Smooth muscle cell (in vitro differentiated cells): ENCODE measurements at regions not wholly inside any gene's neighbourhood (a gene's known extent, or its start where the extent isn't known, plus 50 kb on each side); places are given as distances from the start of the nearest gene placed in this dataset.

Source experiments
- DNase-seq: peaks from one replicate; lab custom pipeline; 2025; ENCODE audit not compliant: unreplicated experiment; lab: John Stamatoyannopoulos, UW
- H2AFZ ChIP-seq: fragments of 200-600 bp; sonication (generic); 2 replicates; pipeline ENCODE4 v1.6.0; 2016; ENCODE audit warnings: antibody characterized with exemption, low read depth, mild to moderate bottlenecking
- H3F3A ChIP-seq: fragments of 200-600 bp; sonication (generic); 2 replicates; pipeline ENCODE4 v1.6.0; 2017; ENCODE audit warnings: antibody characterized with exemption, low read depth
- H3K27ac ChIP-seq: fragments of 200-600 bp; sonication (generic); 2 replicates; pipeline ENCODE4 v1.5.1; 2016; ENCODE audit warnings: low read depth, mild to moderate bottlenecking
- H3K27me3 ChIP-seq: fragments of 200-600 bp; sonication (generic); 2 replicates; pipeline ENCODE4 v1.6.1; 2016; ENCODE audit warnings: low read depth, mild to moderate bottlenecking
- H3K36me3 ChIP-seq: fragments of 200-600 bp; sonication (generic); 2 replicates; pipeline ENCODE4 v1.5.1; 2016; ENCODE audit warnings: low read depth
- H3K4me1 ChIP-seq: fragments of 200-600 bp; sonication (generic); 2 replicates; pipeline ENCODE4 v1.5.1; 2016; ENCODE audit warnings: low read depth
- H3K4me2 ChIP-seq: fragments of 200-600 bp; sonication (generic); 2 replicates; pipeline ENCODE4 v1.6.0; 2016; ENCODE audit warnings: mild to moderate bottlenecking
- H3K4me3 ChIP-seq: fragments of 200-600 bp; sonication (generic); 2 replicates; pipeline ENCODE4 v1.5.1; 2016; ENCODE audit warnings: mild to moderate bottlenecking
- H3K79me2 ChIP-seq: fragments of 200-600 bp; sonication (generic); 2 replicates; pipeline ENCODE4 v1.6.0; 2016; ENCODE audit warnings: low read depth, mild to moderate bottlenecking
- H3K9ac ChIP-seq: fragments of 200-600 bp; sonication (generic); 2 replicates; pipeline ENCODE4 v1.6.0; 2016; ENCODE audit warnings: low read depth
- H3K9me3 ChIP-seq: fragments of 200-600 bp; sonication (generic); replicated peaks from 2 replicates; pipeline ENCODE4 v1.5.1; 2016; ENCODE audit warnings: low read depth
- H4K20me1 ChIP-seq: fragments of 200-600 bp; sonication (generic); 2 replicates; pipeline ENCODE4 v1.6.0; 2016; ENCODE audit warnings: low read depth
- CTCF ChIP-seq: fragments of 200-600 bp; sonication (generic); IDR thresholded peaks from 2 replicates; pipeline ENCODE4 v1.5.1; 2017; ENCODE audit warnings: borderline replicate concordance, mild to moderate bottlenecking, antibody characterized with exemption; ENCODE audit not compliant: insufficient read depth, poor library complexity, severe bottlenecking
- WGBS: methylation state at CpG from one replicate; pipeline ENCODE4 v1.1.7; 2016; ENCODE audit warnings: low lambda C conversion rate; 5-methylcytosine and 5-hydroxymethylcytosine counted together

- H3F3A ChIP-seq: no peaks in the 10 kb centered on the region
- no peaks in the 10 kb centered on the region for H3K4me1 ChIP-seq
- no peaks in the 10 kb centered on the region for H4K20me1 ChIP-seq
- H3K36me3 ChIP-seq: no peaks in the 10 kb centered on the region
- no peak overlapping the region for H3K4me3 ChIP-seq
- no peaks in the 10 kb centered on the region for H3K79me2 ChIP-seq
- H3K27ac ChIP-seq: no peak overlapping the region
- no peaks in the 10 kb centered on the region for H3K27me3 ChIP-seq
- H3K9me3 ChIP-seq: no peaks in the 10 kb centered on the region
- no peak overlapping the region for H3K4me2 ChIP-seq
- DNase-seq: no peak
- no peak for TF ChIP-seq CTCF
- WGBS: 94% methylated on average over 4 of the region's 4 CpGs
- no peak overlapping the region for H2AFZ ChIP-seq
- no peak overlapping the region for H3K9ac ChIP-seq
Observed at GRCh38 chr3:188076176-188076575, 77.8 kb upstream of the LPP start.

GRCh38 chr3:188077160-188077799 lies 76.7 kb upstream of the LPP start:
- WGBS: 91% methylated on average over 8 of the region's 8 CpGs
- no peaks in the 10 kb centered on the region for H3K79me2 ChIP-seq
- H4K20me1 ChIP-seq: no peaks in the 10 kb centered on the region
- no peak overlapping the region for H3K9ac ChIP-seq
- no peak for DNase-seq
- H3K36me3 ChIP-seq: no peaks in the 10 kb centered on the region
- no peak overlapping the region for H3K27ac ChIP-seq
- H3K4me3 ChIP-seq: no peak overlapping the region
- no peak overlapping the region for H2AFZ ChIP-seq
- TF ChIP-seq CTCF: no peak
- H3K27me3 ChIP-seq: no peaks in the 10 kb centered on the region
- no peak overlapping the region for H3K4me2 ChIP-seq
- H3F3A ChIP-seq: no peaks in the 10 kb centered on the region
- H3K4me1 ChIP-seq: no peaks in the 10 kb centered on the region
- no peaks in the 10 kb centered on the region for H3K9me3 ChIP-seq

- no peaks in the 10 kb centered on the region for H3F3A ChIP-seq
- H3K4me1 ChIP-seq: no peaks in the 10 kb centered on the region
- DNase-seq: no peak
- 93% methylated on average over 2 of the region's 2 CpGs for whole genome bisulfite sequencing
- no peak for TF ChIP-seq CTCF
- H3K79me2 ChIP-seq: no peaks in the 10 kb centered on the region
- no peak overlapping the region for H3K9ac ChIP-seq
- H3K9me3 ChIP-seq: no peaks in the 10 kb centered on the region
- no peaks in the 10 kb centered on the region for H3K36me3 ChIP-seq
- no peak overlapping the region for H3K4me3 ChIP-seq
- no peaks in the 10 kb centered on the region for H4K20me1 ChIP-seq
- no peaks in the 10 kb centered on the region for H3K27me3 ChIP-seq
- H3K27ac ChIP-seq: no peak overlapping the region
- no peak overlapping the region for H2AFZ ChIP-seq
- no peak overlapping the region for H3K4me2 ChIP-seq
Observed at GRCh38 chr3:188080091-188080490, 73.9 kb upstream of the LPP start.

DNA sequence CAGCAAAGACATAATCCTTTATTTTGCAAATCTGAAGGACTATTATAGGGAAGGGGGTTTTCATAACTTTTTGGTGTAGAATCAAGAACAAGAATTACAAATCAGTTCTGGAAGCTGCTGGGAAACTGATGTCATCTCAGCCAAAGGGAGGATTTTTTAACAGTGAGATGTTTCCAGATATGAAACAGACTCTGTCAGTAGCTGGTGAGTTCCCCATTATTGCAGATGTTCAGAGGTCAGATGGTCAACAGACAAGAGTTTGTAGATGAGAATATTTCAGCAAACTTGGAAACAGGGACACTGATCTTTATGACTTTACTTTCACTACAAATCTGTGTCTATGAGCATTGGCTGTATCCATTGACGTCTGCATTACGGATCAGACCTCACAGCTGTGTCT lies 71.9 kb upstream of the LPP start:
- Histone ChIP-seq H3K4me3 (no peak overlapping the region), H3K9ac (no peak overlapping the region), H3K4me2 (no peak overlapping the region), H2AFZ (no peak overlapping the region), H3K27me3 (no peaks in the 10 kb centered on the region), H3K36me3 (no peaks in the 10 kb centered on the region), H3F3A (no peaks in the 10 kb centered on the region), H3K4me1 (no peaks in the 10 kb centered on the region), H4K20me1 (no peaks in the 10 kb centered on the region), H3K27ac (no peak overlapping the region), H3K79me2 (no peaks in the 10 kb centered on the region), H3K9me3 (no peaks in the 10 kb centered on the region)
- 48% methylated on average over 2 of the region's 2 CpGs for WGBS
- DNase-seq: no peak
- TF ChIP-seq CTCF: no peak
